Thyroid gland (tissue), 4 donors: ENCODE measurements at regions not wholly inside any gene's neighbourhood (a gene's known extent, or its start where the extent isn't known, plus 50 kb on each side); places are given as distances from the start of the nearest gene placed in this dataset.

Experiments used
- POLR2A ChIP-seq, 2 donors: fragments of 450-650 bp; IDR thresholded peaks; one replicate each; pipeline ENCODE4 v1.6.1; 2017; ENCODE audit warnings: antibody characterized with exemption in 2 of 2, mild to moderate bottlenecking in 2 of 2, moderate library complexity in 1 of 2
- TF ChIP-seq, protein P1 (sequence below), 6 experiments: fragments of 200-600 bp in 3 of 6; fragments of 450-650 bp in 3 of 6; sonication (generic) in 3 of 6; IDR thresholded peaks; one replicate each; pipeline ENCODE4 v1.5.1; 2016 to 2019; ENCODE audit warnings: antibody characterized with exemption in 6 of 6, mild to moderate bottlenecking in 2 of 6, inconsistent platforms in 1 of 6, moderate library complexity in 1 of 6

DNA sequence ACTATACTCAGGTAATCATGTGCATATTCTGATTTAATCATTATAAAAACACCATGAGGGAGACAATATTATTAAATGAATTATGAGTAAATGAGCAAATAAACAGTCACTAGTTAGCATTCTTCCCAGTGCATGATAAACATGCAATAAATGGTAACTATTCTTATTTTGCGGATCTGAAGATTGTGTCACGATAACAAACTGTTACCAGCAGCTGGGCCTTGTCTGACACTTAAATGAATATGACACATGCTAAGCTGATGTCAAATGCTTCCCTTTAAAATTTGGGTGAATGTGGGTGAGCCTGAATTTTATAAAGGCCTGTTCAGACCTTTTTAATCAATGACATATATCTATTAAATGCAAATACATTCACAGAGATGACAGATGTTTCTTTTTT is 68.2 kb upstream of the KIT start:
- TF ChIP-seq, protein P1, sequence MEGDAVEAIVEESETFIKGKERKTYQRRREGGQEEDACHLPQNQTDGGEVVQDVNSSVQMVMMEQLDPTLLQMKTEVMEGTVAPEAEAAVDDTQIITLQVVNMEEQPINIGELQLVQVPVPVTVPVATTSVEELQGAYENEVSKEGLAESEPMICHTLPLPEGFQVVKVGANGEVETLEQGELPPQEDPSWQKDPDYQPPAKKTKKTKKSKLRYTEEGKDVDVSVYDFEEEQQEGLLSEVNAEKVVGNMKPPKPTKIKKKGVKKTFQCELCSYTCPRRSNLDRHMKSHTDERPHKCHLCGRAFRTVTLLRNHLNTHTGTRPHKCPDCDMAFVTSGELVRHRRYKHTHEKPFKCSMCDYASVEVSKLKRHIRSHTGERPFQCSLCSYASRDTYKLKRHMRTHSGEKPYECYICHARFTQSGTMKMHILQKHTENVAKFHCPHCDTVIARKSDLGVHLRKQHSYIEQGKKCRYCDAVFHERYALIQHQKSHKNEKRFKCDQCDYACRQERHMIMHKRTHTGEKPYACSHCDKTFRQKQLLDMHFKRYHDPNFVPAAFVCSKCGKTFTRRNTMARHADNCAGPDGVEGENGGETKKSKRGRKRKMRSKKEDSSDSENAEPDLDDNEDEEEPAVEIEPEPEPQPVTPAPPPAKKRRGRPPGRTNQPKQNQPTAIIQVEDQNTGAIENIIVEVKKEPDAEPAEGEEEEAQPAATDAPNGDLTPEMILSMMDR (IDR thresholded peaks at IDR 0.05) = no peak
- TF ChIP-seq POLR2A (IDR thresholded peaks at IDR 0.05) = no peak
